Gastrocnemius medialis (tissue), 4 donors: ENCODE measurements at regions not wholly inside any gene's neighbourhood (a gene's known extent, or its start where the extent isn't known, plus 50 kb on each side); places are given as distances from the start of the nearest gene placed in this dataset.

Experiments
- ATAC-seq, 2 donors: fragments of 150-250 bp; one replicate each; pipeline ENCODE4 v1.9.1; 2016
- DNase-seq, 2 donors: peaks; one replicate each; pipeline ENCODE4 v3.0.0-alpha.2; 2019
- H3K27ac ChIP-seq, 4 donors: fragments of 200-600 bp; sonication (generic); 1 replicate in 1 of 4; 2 replicates in 3 of 4; pipeline ENCODE4 v1.5.1; 2016 to 2018; ENCODE audit warnings: mild to moderate bottlenecking in 2 of 4, moderate library complexity in 1 of 4
- H3K27me3 ChIP-seq, 3 donors: fragments of 200-600 bp; sonication (generic) in 2 of 3; 1 replicate in 1 of 3; 2 replicates in 2 of 3; pipeline versions ENCODE4 v1.5.1 to v1.6.0; 2016 to 2019; ENCODE audit warnings: mild to moderate bottlenecking in 1 of 3, moderate library complexity in 1 of 3
- H3K36me3 ChIP-seq, 2 donors: fragments of 200-600 bp; sonication (generic) in 1 of 2; one replicate each; pipeline ENCODE4 v1.5.1; 2017 to 2018
- H3K4me1 ChIP-seq, 2 donors: fragments of 200-600 bp; sonication (generic) in 1 of 2; one replicate each; pipeline ENCODE4 v1.5.1; 2016 to 2017; ENCODE audit warnings: mild to moderate bottlenecking in 2 of 2
- H3K4me3 ChIP-seq, 4 donors: fragments of 200-600 bp; sonication (generic) in 3 of 4; 1 replicate in 1 of 4; 2 replicates in 3 of 4; pipeline ENCODE4 v1.5.1; 2016 to 2019; ENCODE audit warnings: mild to moderate bottlenecking in 2 of 4
- H3K9me3 ChIP-seq, 3 donors: fragments of 200-600 bp; sonication (generic) in 2 of 3; 1 replicate in 1 of 3; 2 replicates in 2 of 3; pipeline ENCODE4 v1.5.1; 2016 to 2019
- CTCF ChIP-seq, 5 experiments: fragments of 450-650 bp in 3 of 5; fragments of 200-600 bp in 2 of 5; sonication (generic) in 2 of 5; IDR thresholded peaks in 4 of 5; conservative IDR thresholded peaks in 1 of 5; 1 replicate in 4 of 5; 2 replicates in 1 of 5; pipeline ENCODE4 v1.5.1; 2016 to 2019; ENCODE audit warnings: antibody characterized with exemption in 5 of 5, mild to moderate bottlenecking in 3 of 5, moderate library complexity in 3 of 5
- POLR2A ChIP-seq, 2 donors: fragments of 450-650 bp; IDR thresholded peaks; one replicate each; pipeline ENCODE4 v1.6.1; 2017; ENCODE audit warnings: antibody characterized with exemption in 2 of 2, mild to moderate bottlenecking in 2 of 2, moderate library complexity in 2 of 2
- in situ Hi-C, 4 donors: fragments of 200-750 bp; cut with MboI; loops; one replicate each; pipeline versions ENCODE4 v1.15.0 to v1.8.0; 2017; ENCODE audit warnings: low sequenced_read_pairs in 4 of 4
- intact Hi-C: fragments of 100-400 bp; cut with DNase I; formaldehyde crosslinking; loops from one replicate; pipeline ENCODE4 v1.15.1; 2023; ENCODE audit warnings: low total_unique reads

GRCh38 chr6:15955484-15955883 is 173.4 kb upstream of the MYLIP start:
- Histone ChIP-seq H3K9me3 (no peaks in the 10 kb centered on the region), H3K4me1 (peaks cover 3 to 14% of the 10 kb centered on the region in 2 donors), H3K27ac (no peak overlapping the region), H3K27me3 (no peaks in the 10 kb centered on the region), H3K36me3 (no peaks in the 10 kb centered on the region), H3K4me3 (no peak overlapping the region)
- in situ Hi-C loops (no loop called here), intact Hi-C loops (loop anchor here (10.0 kb wide), 1 partner anchor 99 kb away; no protein-coding TSS in a partner anchor)
- TF ChIP-seq POLR2A (IDR thresholded peaks at IDR 0.05): no peak
- no peak for TF ChIP-seq CTCF (IDR thresholded peaks at IDR 0.05 in 4 of 5, conservative IDR thresholded peaks at IDR 0.05 in 1 of 5)
- no peak for DNase-seq
- no peak for ATAC-seq

- intact Hi-C loops: loop anchor here (10.0 kb wide), 1 partner anchor 101 kb away; no protein-coding TSS in a partner anchor
- Histone ChIP-seq H3K27ac (no peak overlapping the region), H3K4me3 (no peak overlapping the region), H3K9me3 (no peaks in the 10 kb centered on the region), H3K27me3 (no peaks in the 10 kb centered on the region), H3K36me3 (no peaks in the 10 kb centered on the region), H3K4me1 (peaks cover 3 to 14% of the 10 kb centered on the region in 2 donors)
- in situ Hi-C loops: no loop called here
- DNase-seq: no peak
- ATAC-seq: no peak
- TF ChIP-seq POLR2A (IDR thresholded peaks at IDR 0.05) (no peak), CTCF (IDR thresholded peaks at IDR 0.05 in 4 of 5, conservative IDR thresholded peaks at IDR 0.05 in 1 of 5) (no peak)
Measured at GRCh38 chr6:15953152-15953880, 175.6 kb upstream of the MYLIP start.

- TF ChIP-seq POLR2A (IDR thresholded peaks at IDR 0.05) (no peak), CTCF (IDR thresholded peaks at IDR 0.05 in 4 of 5, conservative IDR thresholded peaks at IDR 0.05 in 1 of 5) (no peak)
- DNase-seq: no peak
- ATAC-seq: no peak
- Histone ChIP-seq H3K27me3 (no peaks in the 10 kb centered on the region), H3K4me3 (no peak overlapping the region), H3K36me3 (no peaks in the 10 kb centered on the region), H3K4me1 (peaks cover 3 to 14% of the 10 kb centered on the region in 2 donors), H3K27ac (no peak overlapping the region), H3K9me3 (no peaks in the 10 kb centered on the region)
- in situ Hi-C loops: no loop called here
- intact Hi-C loops: loop anchor here (10.0 kb wide), 1 partner anchor 102 kb away; no protein-coding TSS in a partner anchor
Measured at GRCh38 chr6:15952231-15953151, 176.4 kb upstream of the MYLIP start.

GRCh38 chr6:15950962-15951569 is 177.8 kb upstream of the MYLIP start:
- ATAC-seq (no peak), DNase-seq (no peak)
- in situ Hi-C loops: no loop called here
- intact Hi-C loops: loop anchor here (10.0 kb wide), 1 partner anchor 104 kb away; no protein-coding TSS in a partner anchor
- H3K36me3 ChIP-seq: no peaks in the 10 kb centered on the region
- no peaks in the 10 kb centered on the region for H3K9me3 ChIP-seq
- TF ChIP-seq CTCF (IDR thresholded peaks at IDR 0.05 in 4 of 5, conservative IDR thresholded peaks at IDR 0.05 in 1 of 5): no peak
- no peak for TF ChIP-seq POLR2A (IDR thresholded peaks at IDR 0.05)
- no peak overlapping the region for H3K27ac ChIP-seq
- no peak overlapping the region for H3K4me3 ChIP-seq
- H3K27me3 ChIP-seq: no peaks in the 10 kb centered on the region
- peaks cover 3 to 13% of the 10 kb centered on the region in 2 donors for H3K4me1 ChIP-seq
